GM18868 (cell line): ENCODE measurements at regions not wholly inside any gene's neighbourhood (a gene's known extent, or its start where the extent isn't known, plus 50 kb on each side); places are given as distances from the start of the nearest gene placed in this dataset.
A peak's percentile ranks its signal among the peaks of the same experiment; 100 is the strongest.

ENCODE experiments used
- ATAC-seq: cut with Tn5 transposase; IDR thresholded peaks from one replicate; pipeline ENCODE4 v1.9.1; 2021; ENCODE audit warnings: mild to moderate bottlenecking, moderate library complexity; ENCODE audit not compliant: unreplicated experiment

GRCh38 chr2:223223156-223223555, 171.2 kb downstream of the KCNE4 start:
- no peak for ATAC-seq

DNA sequence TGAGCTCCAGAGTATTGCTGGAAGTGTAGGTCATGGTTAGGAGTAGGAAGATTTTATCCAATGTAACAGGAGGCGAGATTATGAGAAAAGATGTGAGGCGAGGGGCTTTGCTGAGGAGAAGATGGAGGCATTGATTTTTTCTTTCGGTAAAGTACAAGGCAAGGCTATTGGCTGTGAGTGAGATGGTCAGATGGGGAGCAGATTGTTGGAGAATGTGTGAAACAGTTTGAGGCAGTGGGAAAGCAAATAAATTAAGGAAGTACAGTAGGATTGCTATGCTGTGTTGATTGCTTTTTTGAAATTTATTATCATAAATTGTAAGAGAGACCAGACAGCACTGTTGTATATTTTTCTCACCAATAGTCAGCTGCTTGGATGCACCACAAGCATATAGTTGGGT, 173.3 kb downstream of the KCNE4 start:
- ATAC-seq, result no peak

GRCh38 chr2:223226264-223226663, 174.3 kb downstream of the KCNE4 start:
- no peak for ATAC-seq

DNA sequence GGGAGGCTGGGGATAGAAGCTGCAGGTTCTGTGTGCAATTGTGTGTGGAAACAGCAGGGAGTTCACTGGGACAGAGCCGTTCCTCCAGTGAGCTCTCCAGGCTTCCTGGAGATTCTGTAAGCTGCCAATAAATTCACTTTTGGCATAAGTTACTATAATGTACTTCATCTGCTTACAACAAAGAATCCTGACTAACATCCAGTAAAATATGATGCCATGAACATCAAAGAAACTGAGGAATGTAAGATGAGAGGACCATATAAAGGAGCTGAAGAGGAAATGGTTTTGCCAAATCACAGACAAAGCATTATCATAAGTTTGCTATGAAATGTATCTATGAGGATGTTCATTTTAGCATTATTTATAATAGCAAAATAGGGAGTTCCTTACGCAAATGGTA, 175.3 kb downstream of the KCNE4 start:
- ATAC-seq, result no peak

- ATAC-seq, result no peak
Observed at GRCh38 chr2:223228871-223229270, 176.9 kb downstream of the KCNE4 start.

DNA sequence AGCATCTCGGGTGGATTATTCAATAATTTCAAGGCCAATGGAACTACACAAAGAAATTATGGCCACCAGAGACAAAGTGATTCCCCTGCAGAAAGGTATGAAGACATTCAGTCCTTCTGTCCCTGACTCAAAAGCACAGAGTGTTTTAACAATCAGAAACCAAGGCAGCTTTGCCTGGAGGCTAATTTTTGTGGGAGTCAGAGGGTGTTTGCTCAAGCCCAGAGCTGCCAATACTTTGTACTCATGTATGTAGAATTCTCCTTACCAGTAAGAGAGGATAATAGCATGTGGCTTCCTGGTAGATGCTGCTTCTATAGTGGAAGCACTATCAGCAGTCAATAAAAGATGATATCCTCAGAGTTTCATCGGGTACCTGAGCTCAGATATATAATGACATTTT, 178.4 kb downstream of the KCNE4 start:
- no peak for ATAC-seq

- no peak for ATAC-seq
Observed at GRCh38 chr2:223232285-223232684, 180.3 kb downstream of the KCNE4 start.

DNA sequence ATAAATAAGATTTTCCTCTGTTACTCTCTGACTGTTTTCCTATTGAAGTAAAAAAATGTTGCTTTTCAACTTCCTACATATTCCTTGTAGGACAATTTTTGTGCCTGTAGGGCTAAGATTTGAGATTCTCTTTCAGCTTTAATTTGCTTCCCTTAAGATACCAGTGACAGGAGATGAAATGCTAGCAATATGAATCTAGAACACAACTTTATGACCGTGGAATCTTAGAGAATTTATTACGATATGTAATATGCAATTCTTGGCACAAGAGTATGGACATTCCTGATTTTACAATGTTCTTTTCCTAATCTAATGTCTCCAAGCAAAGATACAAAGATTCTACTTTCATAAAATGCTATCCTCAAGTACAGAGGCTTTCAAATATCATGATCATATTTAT, 180.9 kb downstream of the KCNE4 start:
- no peak for ATAC-seq

- no peak for ATAC-seq
Observed at GRCh38 chr2:223235986-223236385, 184.0 kb downstream of the KCNE4 start.

- no peak for ATAC-seq
Observed at GRCh38 chr2:223238301-223238700, 186.3 kb downstream of the KCNE4 start.

DNA sequence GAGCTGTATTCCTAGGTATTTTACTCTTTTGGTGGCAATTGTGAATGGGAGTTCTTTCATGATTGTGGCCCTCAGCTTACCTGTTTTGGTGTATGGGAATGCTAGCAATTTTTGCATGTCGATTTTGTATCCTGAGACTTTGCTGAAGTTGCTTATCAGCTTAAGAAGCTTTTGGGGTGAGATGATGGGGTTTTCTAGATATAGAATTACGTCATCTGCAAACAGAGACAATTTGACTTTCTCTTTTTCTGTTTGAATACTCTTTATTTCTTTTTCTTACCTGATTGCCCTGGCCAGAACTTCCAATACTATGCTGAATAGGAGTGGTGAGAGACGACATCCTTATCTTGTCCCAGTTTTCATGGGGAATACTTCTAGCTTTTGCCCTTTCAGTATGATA, 191.2 kb downstream of the KCNE4 start:
- no peak for ATAC-seq

DNA sequence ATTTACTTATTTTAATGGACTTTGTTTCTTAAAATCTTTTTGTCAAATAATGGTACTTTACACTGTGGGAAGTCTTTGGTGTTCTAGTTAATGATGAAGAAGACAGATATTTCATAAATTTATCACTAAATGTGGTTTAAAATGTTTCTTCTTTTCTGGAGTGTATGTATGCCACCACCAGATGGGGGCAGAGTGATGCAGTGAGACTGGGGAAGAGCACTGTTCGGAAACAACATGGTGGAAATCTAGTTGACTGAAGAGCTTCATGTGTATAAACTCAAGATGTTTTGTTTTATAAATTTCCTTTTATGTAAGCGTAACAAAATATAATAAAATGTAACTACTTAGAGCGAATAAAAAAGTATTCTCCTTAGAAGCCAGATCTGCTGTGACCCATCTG, 195.1 kb downstream of the KCNE4 start:
- ATAC-seq, result no peak

DNA sequence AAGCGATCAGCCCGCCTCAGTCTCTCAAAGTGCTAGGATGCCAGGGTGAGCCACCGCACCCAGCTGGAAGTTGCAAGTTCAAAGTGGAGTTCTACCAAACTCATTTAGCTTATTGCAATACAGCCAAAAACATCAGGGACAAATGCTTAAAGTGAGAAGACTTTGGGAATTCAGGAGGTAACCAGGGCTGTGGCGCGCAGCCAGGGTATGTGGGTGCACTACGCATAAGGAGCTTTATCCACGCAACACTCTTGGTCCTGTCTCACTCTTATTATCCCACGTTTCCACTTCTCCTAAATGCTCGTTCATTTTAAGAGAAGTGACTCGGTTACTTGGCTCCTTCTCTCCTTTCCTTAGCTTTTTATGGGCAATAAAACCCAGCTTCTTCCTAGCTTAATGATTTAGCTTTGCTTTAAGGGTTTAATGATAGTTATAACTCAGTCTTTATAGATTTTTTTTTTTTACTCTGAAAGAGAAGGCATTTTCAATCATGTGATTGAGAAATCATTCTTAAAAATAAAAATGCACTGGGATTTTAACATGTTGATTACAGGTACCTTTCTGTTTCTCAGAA, 199.8 kb downstream of the KCNE4 start:
- ATAC-seq, result no peak

GRCh38 chr2:223260681-223261080, 208.7 kb downstream of the KCNE4 start:
- no peak for ATAC-seq

GRCh38 chr2:223262946-223263345, 211.0 kb downstream of the KCNE4 start:
- peak; percentile 37 for ATAC-seq

GRCh38 chr2:223264541-223265193, 212.7 kb downstream of the KCNE4 start:
- peak; percentile 39 for ATAC-seq

DNA sequence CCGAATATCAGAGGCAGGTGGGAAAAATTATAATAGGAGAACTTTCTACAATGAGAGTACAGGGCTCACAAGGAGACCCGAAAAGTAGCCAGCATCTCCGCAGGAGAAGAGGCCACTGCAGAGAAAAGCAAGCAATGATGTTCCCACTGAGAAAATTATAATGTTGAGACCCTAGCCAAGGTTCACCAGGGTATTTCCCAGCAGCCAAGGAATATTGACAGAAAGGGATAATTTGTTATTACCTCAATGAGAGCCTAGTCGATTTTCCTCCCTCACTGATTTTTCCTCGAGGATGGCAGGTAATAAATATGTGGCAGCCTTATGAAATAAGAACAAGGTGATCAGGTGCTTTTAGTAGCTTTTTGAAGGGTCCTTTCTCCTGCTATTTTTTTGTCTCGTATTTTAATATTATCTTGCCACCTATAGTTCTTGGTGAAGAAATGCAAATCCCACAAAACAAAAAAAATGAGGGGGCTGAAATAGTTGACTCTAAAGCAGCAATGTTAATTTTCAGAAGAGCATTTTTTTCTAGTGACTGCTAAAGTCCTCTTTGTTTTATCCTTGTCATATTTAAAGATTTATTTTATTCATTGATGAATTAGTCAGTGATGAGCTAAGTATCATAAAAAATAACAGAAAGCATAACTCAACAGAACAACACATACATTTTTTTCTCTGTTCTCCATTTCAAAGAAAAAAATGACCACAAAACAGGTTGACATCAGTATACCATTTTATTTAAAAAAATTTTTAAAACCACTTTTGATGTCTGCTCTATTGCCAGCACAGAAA, 215.4 kb downstream of the KCNE4 start:
- ATAC-seq, result no peak

DNA sequence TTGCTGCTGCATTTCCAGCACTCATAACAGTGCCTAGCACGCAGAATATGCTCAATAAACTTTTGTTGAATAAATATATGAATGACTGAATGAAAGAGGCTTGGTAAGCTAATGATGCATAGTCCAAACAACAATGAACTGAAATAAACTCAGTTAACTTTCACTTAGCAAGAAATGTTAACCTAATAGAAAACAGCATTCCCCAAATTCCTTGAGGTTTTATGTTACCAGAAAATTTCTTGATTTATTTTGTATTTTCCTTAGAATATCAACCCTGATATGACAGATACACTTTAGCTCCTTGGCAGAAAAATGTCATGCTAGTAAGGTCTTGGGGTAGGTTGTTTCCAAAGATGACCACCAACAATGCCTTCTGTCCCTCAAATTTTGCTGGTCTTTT, 217.4 kb downstream of the KCNE4 start:
- no peak for ATAC-seq

GRCh38 chr2:223270548-223270947, 218.6 kb downstream of the KCNE4 start:
- ATAC-seq, result no peak

DNA sequence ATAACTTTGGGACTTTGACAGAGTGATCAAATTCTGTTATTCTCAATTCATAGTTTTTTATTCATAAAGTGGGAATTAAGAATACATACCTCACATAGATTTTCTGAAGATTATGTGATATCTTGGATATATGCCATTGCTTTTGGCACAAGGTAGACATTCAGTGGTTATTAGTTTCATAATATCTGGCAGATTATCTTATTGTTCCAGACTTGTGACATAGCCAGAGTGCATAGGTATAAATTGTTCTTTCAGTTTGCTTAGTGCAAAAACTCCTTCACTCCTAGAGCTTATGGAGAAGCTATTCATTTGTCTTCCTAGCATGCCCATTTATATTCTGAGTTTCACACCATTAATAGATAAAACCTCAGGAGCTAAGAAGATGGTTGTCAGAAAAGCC, 222.0 kb downstream of the KCNE4 start:
- no peak for ATAC-seq

GRCh38 chr2:223282221-223282620, 230.2 kb downstream of the KCNE4 start:
- ATAC-seq, result no peak

- ATAC-seq, result no peak
Observed at GRCh38 chr2:223283329-223283728, 231.3 kb downstream of the KCNE4 start.
